22Rv1 (cell line): ENCODE measurements at regions not wholly inside any gene's neighbourhood (a gene's known extent, or its start where the extent isn't known, plus 50 kb on each side); places are given as distances from the start of the nearest gene placed in this dataset.

Source experiments
- CTCF ChIP-seq: fragments of 450-650 bp; IDR thresholded peaks from 2 replicates; pipeline ENCODE4 v1.5.1; 2017; ENCODE audit warnings: mild to moderate bottlenecking
- ZFX ChIP-seq: fragments of 450-650 bp; IDR thresholded peaks from 2 replicates; pipeline ENCODE4 v1.6.1; 2017; ENCODE audit warnings: antibody characterized with exemption, borderline replicate concordance

GRCh38 chr11:38990841-38991240, 2392.8 kb upstream of the RAG2 start:
- TF ChIP-seq CTCF (no peak), ZFX (no peak)
